ENCODE measurements at regions not wholly inside any gene's neighbourhood (a gene's known extent, or its start where the extent isn't known, plus 50 kb on each side); places are given as distances from the start of the nearest gene placed in this dataset.

GRCh38 chr10:101285519-101286070 is 56.3 kb upstream of the LBX1 start:
- peaks cover 88% of the 10 kb centered on the region for H3K27me3 Mint-ChIP-seq (ENCODE audit: insufficient read depth, low read depth, poor library complexity)
- H3K27me3 ChIP-seq (ENCODE audit: insufficient read depth) = peaks cover 96% of the 10 kb centered on the region
- peak overlapping the region; percentile 92 for H3K4me2 ChIP-seq
- peaks cover 71% of the 10 kb centered on the region for H3K4me1 Mint-ChIP-seq
- peak overlapping the region; percentile 67 for H3K4me3 Mint-ChIP-seq
- no peaks in the 10 kb centered on the region for H3K36me3 ChIP-seq (ENCODE audit: insufficient read depth)
- H2AFZ ChIP-seq = no peak overlapping the region; the same call in 1 of the 2 replicates
- H3K36me3 Mint-ChIP-seq (ENCODE audit: low read depth) = no peaks in the 10 kb centered on the region; the same call in 2 of the 3 replicates
- H3K9me2 ChIP-seq (ENCODE audit: insufficient read depth) = no peaks in the 10 kb centered on the region
- 0 out of 2 replicates have a peak, but pooled peaks cover 6% of the 10 kb centered on the region for H3F3A ChIP-seq (replicated peaks; ENCODE audit: low read depth)
- no peaks in the 10 kb centered on the region for H3K79me2 ChIP-seq (replicated peaks; ENCODE audit: insufficient read depth)
- TF ChIP-seq, protein P1, sequence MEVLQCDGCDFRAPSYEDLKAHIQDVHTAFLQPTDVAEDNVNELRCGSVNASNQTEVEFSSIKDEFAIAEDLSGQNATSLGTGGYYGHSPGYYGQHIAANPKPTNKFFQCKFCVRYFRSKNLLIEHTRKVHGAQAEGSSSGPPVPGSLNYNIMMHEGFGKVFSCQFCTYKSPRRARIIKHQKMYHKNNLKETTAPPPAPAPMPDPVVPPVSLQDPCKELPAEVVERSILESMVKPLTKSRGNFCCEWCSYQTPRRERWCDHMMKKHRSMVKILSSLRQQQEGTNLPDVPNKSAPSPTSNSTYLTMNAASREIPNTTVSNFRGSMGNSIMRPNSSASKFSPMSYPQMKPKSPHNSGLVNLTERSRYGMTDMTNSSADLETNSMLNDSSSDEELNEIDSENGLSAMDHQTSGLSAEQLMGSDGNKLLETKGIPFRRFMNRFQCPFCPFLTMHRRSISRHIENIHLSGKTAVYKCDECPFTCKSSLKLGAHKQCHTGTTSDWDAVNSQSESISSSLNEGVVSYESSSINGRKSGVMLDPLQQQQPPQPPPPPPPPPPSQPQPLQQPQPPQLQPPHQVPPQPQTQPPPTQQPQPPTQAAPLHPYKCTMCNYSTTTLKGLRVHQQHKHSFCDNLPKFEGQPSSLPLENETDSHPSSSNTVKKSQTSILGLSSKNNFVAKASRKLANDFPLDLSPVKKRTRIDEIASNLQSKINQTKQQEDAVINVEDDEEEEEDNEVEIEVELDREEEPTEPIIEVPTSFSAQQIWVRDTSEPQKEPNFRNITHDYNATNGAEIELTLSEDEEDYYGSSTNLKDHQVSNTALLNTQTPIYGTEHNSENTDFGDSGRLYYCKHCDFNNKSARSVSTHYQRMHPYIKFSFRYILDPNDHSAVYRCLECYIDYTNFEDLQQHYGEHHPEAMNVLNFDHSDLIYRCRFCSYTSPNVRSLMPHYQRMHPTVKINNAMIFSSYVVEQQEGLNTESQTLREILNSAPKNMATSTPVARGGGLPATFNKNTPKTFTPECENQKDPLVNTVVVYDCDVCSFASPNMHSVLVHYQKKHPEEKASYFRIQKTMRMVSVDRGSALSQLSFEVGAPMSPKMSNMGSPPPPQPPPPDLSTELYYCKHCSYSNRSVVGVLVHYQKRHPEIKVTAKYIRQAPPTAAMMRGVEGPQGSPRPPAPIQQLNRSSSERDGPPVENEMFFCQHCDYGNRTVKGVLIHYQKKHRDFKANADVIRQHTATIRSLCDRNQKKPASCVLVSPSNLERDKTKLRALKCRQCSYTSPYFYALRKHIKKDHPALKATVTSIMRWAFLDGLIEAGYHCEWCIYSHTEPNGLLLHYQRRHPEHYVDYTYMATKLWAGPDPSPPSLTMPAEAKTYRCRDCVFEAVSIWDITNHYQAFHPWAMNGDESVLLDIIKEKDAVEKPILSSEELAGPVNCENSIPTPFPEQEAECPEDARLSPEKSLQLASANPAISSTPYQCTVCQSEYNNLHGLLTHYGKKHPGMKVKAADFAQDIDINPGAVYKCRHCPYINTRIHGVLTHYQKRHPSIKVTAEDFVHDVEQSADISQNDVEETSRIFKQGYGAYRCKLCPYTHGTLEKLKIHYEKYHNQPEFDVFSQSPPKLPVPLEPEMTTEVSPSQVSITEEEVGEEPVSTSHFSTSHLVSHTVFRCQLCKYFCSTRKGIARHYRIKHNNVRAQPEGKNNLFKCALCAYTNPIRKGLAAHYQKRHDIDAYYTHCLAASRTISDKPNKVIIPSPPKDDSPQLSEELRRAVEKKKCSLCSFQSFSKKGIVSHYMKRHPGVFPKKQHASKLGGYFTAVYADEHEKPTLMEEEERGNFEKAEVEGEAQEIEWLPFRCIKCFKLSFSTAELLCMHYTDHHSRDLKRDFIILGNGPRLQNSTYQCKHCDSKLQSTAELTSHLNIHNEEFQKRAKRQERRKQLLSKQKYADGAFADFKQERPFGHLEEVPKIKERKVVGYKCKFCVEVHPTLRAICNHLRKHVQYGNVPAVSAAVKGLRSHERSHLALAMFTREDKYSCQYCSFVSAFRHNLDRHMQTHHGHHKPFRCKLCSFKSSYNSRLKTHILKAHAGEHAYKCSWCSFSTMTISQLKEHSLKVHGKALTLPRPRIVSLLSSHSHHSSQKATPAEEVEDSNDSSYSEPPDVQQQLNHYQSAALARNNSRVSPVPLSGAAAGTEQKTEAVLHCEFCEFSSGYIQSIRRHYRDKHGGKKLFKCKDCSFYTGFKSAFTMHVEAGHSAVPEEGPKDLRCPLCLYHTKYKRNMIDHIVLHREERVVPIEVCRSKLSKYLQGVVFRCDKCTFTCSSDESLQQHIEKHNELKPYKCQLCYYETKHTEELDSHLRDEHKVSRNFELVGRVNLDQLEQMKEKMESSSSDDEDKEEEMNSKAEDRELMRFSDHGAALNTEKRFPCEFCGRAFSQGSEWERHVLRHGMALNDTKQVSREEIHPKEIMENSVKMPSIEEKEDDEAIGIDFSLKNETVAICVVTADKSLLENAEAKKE (CRISPR knock-in tag; IDR thresholded peaks at IDR 0.05) = no peak
- TF ChIP-seq CREB1 (CRISPR knock-in tag; IDR thresholded peaks at IDR 0.05; ENCODE audit: low read depth) (no peak), POLR2AphosphoS5 (IDR thresholded peaks at IDR 0.05; ENCODE audit: low read depth) (no peak), EZH2 (IDR thresholded peaks at IDR 0.05; ENCODE audit: low read depth, unreplicated experiment) (peak; percentile 56)
- ATAC-seq (peak; percentile 65), DNase-seq (ENCODE audit: low spot score) (peak; percentile 88)
- H3K4me3 ChIP-seq = peak overlapping the region; percentile 76
- H3K9me3 Mint-ChIP-seq = no peaks in the 10 kb centered on the region
- H3K27ac ChIP-seq (ENCODE audit: low read depth) = no peak overlapping the region
- no peaks in the 10 kb centered on the region; the same call in 1 of the 2 replicates for H4K20me1 ChIP-seq (replicated peaks; ENCODE audit: insufficient read depth)
- peaks cover 59% of the 10 kb centered on the region for H3K4me1 ChIP-seq (ENCODE audit: insufficient read depth)
- no peak overlapping the region for H3K27ac Mint-ChIP-seq

Data from GM23338 (cell line).